BE2C (cell line): ENCODE measurements at regions not wholly inside any gene's neighbourhood (a gene's known extent, or its start where the extent isn't known, plus 50 kb on each side); places are given as distances from the start of the nearest gene placed in this dataset.

Source experiments
- DNase-seq: peaks from one replicate; pipeline ENCODE4 v3.0.0-alpha.2; 2020
- H3K27me3 ChIP-seq: fragments of 250-450 bp; sonication (Bioruptor Pico); 2 replicates; pipeline ENCODE4 v1.5.1; 2020; ENCODE audit warnings: mild to moderate bottlenecking
- H3K36me3 ChIP-seq: fragments of 250-450 bp; sonication (Bioruptor Pico); 2 replicates; pipeline ENCODE4 v1.5.1; 2020; ENCODE audit warnings: mild to moderate bottlenecking
- H3K4me1 ChIP-seq: fragments of 250-450 bp; sonication (Bioruptor Pico); 2 replicates; pipeline ENCODE4 v1.5.1; 2020
- H3K4me3 ChIP-seq: 2 replicates; pipeline ENCODE4 v1.5.1; 2011; ENCODE audit warnings: low read depth, low read length
- H3K9me3 ChIP-seq: fragments of 250-450 bp; sonication (Bioruptor Pico); 2 replicates; pipeline ENCODE4 v1.5.1; 2020
- TF ChIP-seq, protein P1 (sequence below): IDR thresholded peaks from 2 replicates; pipeline ENCODE4 v1.5.1; 2012; ENCODE audit warnings: mild to moderate bottlenecking, low read depth, low read length

DNA sequence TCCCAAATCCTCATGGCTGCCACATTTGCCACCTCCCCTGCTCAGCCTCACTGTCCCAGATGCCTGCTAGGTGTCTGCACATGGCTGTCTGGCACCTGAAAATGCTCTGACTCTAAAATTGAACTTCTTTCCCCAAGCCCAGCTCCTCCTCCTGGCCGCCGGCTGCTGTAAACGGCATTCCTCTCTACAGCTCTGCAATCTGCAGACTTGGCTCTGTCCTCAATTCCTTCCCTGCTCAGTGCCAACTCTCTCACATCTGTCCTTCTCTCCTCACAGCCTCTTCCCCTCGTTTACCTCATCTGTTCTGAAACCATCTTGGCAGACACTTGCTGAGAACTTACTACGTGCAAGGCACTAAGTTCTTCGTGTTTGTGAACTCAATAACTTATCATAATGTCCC lies 169.4 kb upstream of the SYT13 start:
- TF ChIP-seq, protein P1, sequence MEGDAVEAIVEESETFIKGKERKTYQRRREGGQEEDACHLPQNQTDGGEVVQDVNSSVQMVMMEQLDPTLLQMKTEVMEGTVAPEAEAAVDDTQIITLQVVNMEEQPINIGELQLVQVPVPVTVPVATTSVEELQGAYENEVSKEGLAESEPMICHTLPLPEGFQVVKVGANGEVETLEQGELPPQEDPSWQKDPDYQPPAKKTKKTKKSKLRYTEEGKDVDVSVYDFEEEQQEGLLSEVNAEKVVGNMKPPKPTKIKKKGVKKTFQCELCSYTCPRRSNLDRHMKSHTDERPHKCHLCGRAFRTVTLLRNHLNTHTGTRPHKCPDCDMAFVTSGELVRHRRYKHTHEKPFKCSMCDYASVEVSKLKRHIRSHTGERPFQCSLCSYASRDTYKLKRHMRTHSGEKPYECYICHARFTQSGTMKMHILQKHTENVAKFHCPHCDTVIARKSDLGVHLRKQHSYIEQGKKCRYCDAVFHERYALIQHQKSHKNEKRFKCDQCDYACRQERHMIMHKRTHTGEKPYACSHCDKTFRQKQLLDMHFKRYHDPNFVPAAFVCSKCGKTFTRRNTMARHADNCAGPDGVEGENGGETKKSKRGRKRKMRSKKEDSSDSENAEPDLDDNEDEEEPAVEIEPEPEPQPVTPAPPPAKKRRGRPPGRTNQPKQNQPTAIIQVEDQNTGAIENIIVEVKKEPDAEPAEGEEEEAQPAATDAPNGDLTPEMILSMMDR: no peak
- H3K27me3 ChIP-seq: no peaks in the 10 kb centered on the region
- H3K36me3 ChIP-seq: no peaks in the 10 kb centered on the region
- DNase-seq: no peak
- H3K4me3 ChIP-seq: no peak overlapping the region
- H3K9me3 ChIP-seq: no peaks in the 10 kb centered on the region
- H3K4me1 ChIP-seq: no peaks in the 10 kb centered on the region

- H3K4me3 ChIP-seq: no peak overlapping the region
- H3K36me3 ChIP-seq: no peaks in the 10 kb centered on the region
- no peaks in the 10 kb centered on the region for H3K4me1 ChIP-seq
- no peaks in the 10 kb centered on the region for H3K9me3 ChIP-seq
- DNase-seq: no peak
- H3K27me3 ChIP-seq: no peaks in the 10 kb centered on the region
- TF ChIP-seq, protein P1: no peak
Measured at GRCh38 chr11:45454917-45455401, 168.8 kb upstream of the SYT13 start.

GRCh38 chr11:45453721-45454120 lies 167.6 kb upstream of the SYT13 start:
- Histone ChIP-seq H3K36me3 (no peaks in the 10 kb centered on the region), H3K4me1 (no peaks in the 10 kb centered on the region), H3K27me3 (no peaks in the 10 kb centered on the region), H3K9me3 (no peaks in the 10 kb centered on the region), H3K4me3 (no peak overlapping the region)
- TF ChIP-seq, protein P1: no peak
- DNase-seq: no peak

DNA sequence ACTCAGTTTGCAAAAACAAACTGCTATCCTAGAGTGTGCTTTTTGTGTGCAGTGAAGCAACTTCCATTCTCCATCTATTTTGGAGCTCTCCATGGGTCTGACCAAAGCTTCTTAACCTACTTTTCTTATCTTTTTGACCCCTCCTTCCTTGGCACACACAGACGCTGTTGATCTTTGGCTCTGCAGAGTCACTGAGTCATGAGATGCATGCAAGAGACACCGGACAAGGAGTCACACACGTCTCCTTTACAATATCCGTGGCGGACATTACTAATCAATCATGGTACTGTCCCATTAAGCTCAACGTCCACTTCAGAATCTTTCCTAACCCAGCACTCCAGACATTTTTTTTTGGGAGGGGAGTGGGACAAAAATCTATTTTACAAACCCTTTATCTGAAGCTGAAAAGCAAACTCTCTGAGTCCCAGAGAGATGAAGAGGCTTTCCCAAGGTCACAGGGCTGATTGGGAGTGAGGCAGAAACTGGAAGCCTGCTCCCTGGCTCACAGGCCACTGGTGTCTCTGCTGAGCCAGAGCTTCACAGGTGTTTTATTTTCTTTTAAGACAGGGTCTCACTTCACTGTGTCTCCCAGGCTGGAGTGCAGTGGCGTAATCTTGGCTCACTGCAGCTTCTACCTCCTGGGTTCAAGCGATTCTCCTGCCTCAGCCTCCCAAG lies 165.8 kb upstream of the SYT13 start:
- Histone ChIP-seq H3K4me1 (no peaks in the 10 kb centered on the region), H3K36me3 (no peaks in the 10 kb centered on the region), H3K9me3 (no peaks in the 10 kb centered on the region), H3K4me3 (no peak overlapping the region), H3K27me3 (no peaks in the 10 kb centered on the region)
- TF ChIP-seq, protein P1: no peak
- DNase-seq: no peak

GRCh38 chr11:45450189-45450588 lies 164.0 kb upstream of the SYT13 start:
- Histone ChIP-seq H3K4me1 (no peaks in the 10 kb centered on the region), H3K4me3 (no peak overlapping the region), H3K27me3 (no peaks in the 10 kb centered on the region), H3K9me3 (no peaks in the 10 kb centered on the region), H3K36me3 (no peaks in the 10 kb centered on the region)
- TF ChIP-seq, protein P1: no peak
- no peak for DNase-seq

GRCh38 chr11:45449036-45449601 lies 163.0 kb upstream of the SYT13 start:
- TF ChIP-seq, protein P1: no peak
- no peak for DNase-seq
- Histone ChIP-seq H3K4me3 (no peak overlapping the region), H3K27me3 (no peaks in the 10 kb centered on the region), H3K9me3 (no peaks in the 10 kb centered on the region), H3K4me1 (no peaks in the 10 kb centered on the region), H3K36me3 (no peaks in the 10 kb centered on the region)
